ENCODE measurements at regions not wholly inside any gene's neighbourhood (a gene's known extent, or its start where the extent isn't known, plus 50 kb on each side); places are given as distances from the start of the nearest gene placed in this dataset.

- in situ Hi-C loops (cut with HindIII; ENCODE audit: low pct_unique_long_range_greater_than_20kb, low sequenced_read_pairs) = no loop called here
- no peak for TF ChIP-seq JUND (IDR thresholded peaks at IDR 0.05; ENCODE audit: low read depth)
- DNase-seq (ENCODE audit: low read depth in 1 of 2, low spot score in 1 of 2) = peak in 1 of 2 experiments; percentile 35
These were observed 128.0 kb downstream of the ADAMTS1 start for GRCh38 chr21:26717146-26717739.

DNA sequence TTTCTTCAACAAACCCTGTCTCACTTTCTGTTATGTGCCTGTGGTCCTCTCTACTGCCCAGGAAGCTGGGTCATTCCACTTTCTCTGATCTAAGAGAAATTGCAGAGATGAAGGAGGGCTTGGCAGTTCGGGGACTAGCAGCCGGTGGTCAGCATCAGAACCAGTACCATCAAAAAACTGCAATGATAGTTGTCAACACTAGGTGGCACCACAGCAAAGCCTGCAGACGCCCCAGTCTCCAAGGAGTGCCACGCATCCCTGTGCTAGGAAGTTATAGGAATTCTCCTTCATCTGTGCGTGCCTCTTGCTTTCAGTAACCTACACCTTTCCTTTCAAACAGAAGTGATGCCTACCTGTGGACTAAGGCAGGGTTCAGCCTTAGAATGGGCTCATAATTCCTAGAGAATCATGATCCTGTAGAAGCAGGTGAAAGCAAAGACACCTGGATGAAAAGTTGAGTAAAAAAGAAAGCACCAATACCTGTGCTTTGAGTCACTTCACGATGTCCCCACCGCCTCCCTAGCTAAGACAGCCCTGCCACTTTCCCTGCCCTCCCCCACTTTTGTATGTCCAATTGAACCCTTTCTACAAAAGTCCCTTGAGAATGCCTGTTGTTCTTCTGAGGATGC is 129.2 kb downstream of the ADAMTS1 start:
- DNase-seq (ENCODE audit: low read depth in 1 of 2, low spot score in 1 of 2) = peak; percentile 36 to 80
- no peak for TF ChIP-seq JUND (IDR thresholded peaks at IDR 0.05; ENCODE audit: low read depth)
- in situ Hi-C loops (cut with HindIII; ENCODE audit: low pct_unique_long_range_greater_than_20kb, low sequenced_read_pairs) = no loop called here

- TF ChIP-seq JUND (IDR thresholded peaks at IDR 0.05; ENCODE audit: low read depth) = no peak
- in situ Hi-C loops (cut with HindIII; ENCODE audit: low pct_unique_long_range_greater_than_20kb, low sequenced_read_pairs) = no loop called here
- no peak for DNase-seq (ENCODE audit: low read depth in 1 of 2, low spot score in 1 of 2)
These were observed 130.1 kb downstream of the ADAMTS1 start for GRCh38 chr21:26715116-26715515.

GRCh38 chr21:26710155-26710554 is 135.1 kb downstream of the ADAMTS1 start:
- TF ChIP-seq JUND (IDR thresholded peaks at IDR 0.05; ENCODE audit: low read depth) = no peak
- DNase-seq (ENCODE audit: low read depth in 1 of 2, low spot score in 1 of 2) = no peak
- in situ Hi-C loops (cut with HindIII; ENCODE audit: low pct_unique_long_range_greater_than_20kb, low sequenced_read_pairs) = no loop called here

DNA sequence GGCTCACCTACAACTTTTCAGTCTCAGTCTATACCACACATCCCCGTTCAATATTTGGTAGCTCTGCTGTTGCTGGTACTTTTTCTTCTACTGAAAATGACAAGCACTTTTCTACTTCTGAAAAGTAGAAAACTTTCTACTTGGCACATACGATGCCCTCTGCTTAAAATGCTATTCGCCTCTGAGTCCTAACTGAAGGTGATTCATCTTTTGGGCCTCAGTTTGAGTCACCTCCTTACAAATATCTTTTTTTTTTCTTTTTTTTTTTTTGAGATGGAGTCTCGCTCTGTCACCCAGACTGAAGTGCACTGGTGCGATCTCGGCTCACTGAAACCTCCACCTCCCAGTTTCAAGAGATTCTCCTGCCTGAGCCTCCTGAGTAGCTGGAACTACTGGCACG is 136.0 kb upstream of the CYYR1 start:
- in situ Hi-C loops (cut with HindIII; ENCODE audit: low pct_unique_long_range_greater_than_20kb, low sequenced_read_pairs) = no loop called here
- no peak for DNase-seq (ENCODE audit: low read depth in 1 of 2, low spot score in 1 of 2)
- no peak for TF ChIP-seq JUND (IDR thresholded peaks at IDR 0.05; ENCODE audit: low read depth)

- no peak for DNase-seq (ENCODE audit: low read depth in 1 of 2, low spot score in 1 of 2)
- TF ChIP-seq JUND (IDR thresholded peaks at IDR 0.05; ENCODE audit: low read depth) = no peak
- in situ Hi-C loops (cut with HindIII; ENCODE audit: low pct_unique_long_range_greater_than_20kb, low sequenced_read_pairs) = no loop called here
These were observed 135.2 kb upstream of the CYYR1 start for GRCh38 chr21:26708223-26708800.

DNA sequence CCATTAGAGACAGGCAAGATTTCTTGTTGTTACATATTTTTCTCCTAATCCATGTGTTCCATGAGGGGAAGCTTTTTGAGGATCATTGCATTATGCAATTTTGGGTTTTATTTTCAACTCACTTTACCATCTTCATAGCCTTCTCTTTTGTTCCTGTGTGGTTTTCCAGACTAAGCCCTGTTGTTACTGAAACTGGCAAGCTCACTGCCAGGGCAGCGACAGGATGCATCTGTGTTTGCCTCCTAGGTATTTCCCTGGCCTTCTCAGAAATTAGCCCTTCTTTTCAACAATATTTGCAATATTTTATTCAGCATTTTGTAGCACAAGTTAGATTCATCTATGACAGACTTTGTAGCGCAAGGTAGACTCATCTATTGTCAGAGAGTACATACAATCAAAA is 134.2 kb upstream of the CYYR1 start:
- TF ChIP-seq JUND (IDR thresholded peaks at IDR 0.05; ENCODE audit: low read depth) = no peak
- no peak for DNase-seq (ENCODE audit: low read depth in 1 of 2, low spot score in 1 of 2)
- in situ Hi-C loops (cut with HindIII; ENCODE audit: low pct_unique_long_range_greater_than_20kb, low sequenced_read_pairs) = no loop called here

DNA sequence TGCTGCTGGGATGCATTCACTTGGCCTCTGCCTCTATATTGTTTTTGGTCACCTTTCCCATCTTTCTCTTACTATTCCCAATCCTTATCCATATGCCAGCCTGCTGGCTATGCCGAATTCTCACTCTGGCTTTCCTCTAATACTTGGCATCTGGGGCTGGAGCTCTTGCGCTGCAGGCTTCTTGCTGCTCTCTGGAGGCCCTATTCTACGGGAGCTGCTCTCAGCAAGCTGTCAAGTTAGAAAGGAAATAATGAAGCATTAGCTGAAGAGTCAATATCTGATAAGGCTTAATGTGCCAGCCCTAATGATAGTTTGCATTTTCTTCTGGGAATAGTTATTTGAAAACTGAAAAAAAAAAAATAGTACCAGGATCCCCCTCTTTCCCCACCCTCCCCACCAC is 125.3 kb upstream of the CYYR1 start:
- TF ChIP-seq JUND (IDR thresholded peaks at IDR 0.05; ENCODE audit: low read depth) = no peak
- in situ Hi-C loops (cut with HindIII; ENCODE audit: low pct_unique_long_range_greater_than_20kb, low sequenced_read_pairs) = no loop called here

DNA sequence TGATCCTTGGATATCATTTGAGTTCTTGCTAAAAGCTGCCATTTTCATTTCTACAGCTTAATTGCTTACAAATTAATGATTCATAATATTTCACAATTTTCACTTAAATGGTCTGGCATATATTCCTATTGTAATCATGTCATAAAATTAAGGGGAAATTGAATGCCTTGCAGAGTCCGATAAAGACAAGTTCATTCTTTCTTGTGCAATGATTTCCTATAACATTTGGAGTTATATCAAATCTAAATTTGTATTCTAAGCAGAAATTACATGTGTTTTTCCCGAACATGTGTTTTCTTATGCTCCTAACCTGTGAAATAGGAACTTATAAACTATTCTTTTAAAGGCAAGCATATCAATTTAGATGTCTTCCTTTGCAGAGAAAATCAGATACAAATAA is 118.3 kb upstream of the CYYR1 start:
- in situ Hi-C loops (cut with HindIII; ENCODE audit: low pct_unique_long_range_greater_than_20kb, low sequenced_read_pairs) = no loop called here
- no peak for DNase-seq (ENCODE audit: low read depth in 1 of 2, low spot score in 1 of 2)
- TF ChIP-seq JUND (IDR thresholded peaks at IDR 0.05; ENCODE audit: low read depth) = no peak

More for the DNA sequence above, 125.3 kb upstream of the CYYR1 start:
- DNase-seq (ENCODE audit: low read depth in 1 of 2, low spot score in 1 of 2) = no peak

GRCh38 chr21:26686705-26687104 is 113.6 kb upstream of the CYYR1 start:
- DNase-seq (ENCODE audit: low read depth in 1 of 2, low spot score in 1 of 2) = no peak
- no peak for TF ChIP-seq JUND (IDR thresholded peaks at IDR 0.05; ENCODE audit: low read depth)
- in situ Hi-C loops (cut with HindIII; ENCODE audit: low pct_unique_long_range_greater_than_20kb, low sequenced_read_pairs) = no loop called here

GRCh38 chr21:26686278-26686677 is 113.2 kb upstream of the CYYR1 start:
- in situ Hi-C loops (cut with HindIII; ENCODE audit: low pct_unique_long_range_greater_than_20kb, low sequenced_read_pairs) = no loop called here
- peak; percentile 26 to 72 for DNase-seq (ENCODE audit: low read depth in 1 of 2, low spot score in 1 of 2)
- no peak for TF ChIP-seq JUND (IDR thresholded peaks at IDR 0.05; ENCODE audit: low read depth)

DNA sequence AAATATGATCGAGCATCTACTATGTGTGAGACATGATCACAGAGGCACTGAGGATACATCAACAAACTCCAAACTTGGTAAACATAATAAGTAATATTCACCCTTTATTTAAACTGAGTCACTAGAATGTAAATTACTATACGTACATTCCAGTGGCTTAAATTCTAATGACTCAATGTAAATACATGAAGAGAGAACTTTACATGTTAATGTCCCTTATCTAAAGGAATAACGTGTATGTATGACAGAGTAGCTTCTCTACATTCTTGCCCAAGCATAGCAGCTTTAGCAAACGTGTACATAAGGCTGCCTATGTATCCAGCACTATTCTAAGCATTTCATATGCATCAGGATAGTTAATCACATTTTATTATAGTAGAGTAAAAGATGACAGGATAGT is 111.8 kb upstream of the CYYR1 start:
- no peak for DNase-seq (ENCODE audit: low read depth in 1 of 2, low spot score in 1 of 2)
- no peak for TF ChIP-seq JUND (IDR thresholded peaks at IDR 0.05; ENCODE audit: low read depth)
- in situ Hi-C loops (cut with HindIII; ENCODE audit: low pct_unique_long_range_greater_than_20kb, low sequenced_read_pairs) = no loop called here

GRCh38 chr21:26683996-26684395 is 110.9 kb upstream of the CYYR1 start:
- no peak for DNase-seq (ENCODE audit: low read depth in 1 of 2, low spot score in 1 of 2)
- no peak for TF ChIP-seq JUND (IDR thresholded peaks at IDR 0.05; ENCODE audit: low read depth)
- in situ Hi-C loops (cut with HindIII; ENCODE audit: low pct_unique_long_range_greater_than_20kb, low sequenced_read_pairs) = no loop called here

Data from T47D (cell line).